CMK (cell line): ENCODE measurements at regions not wholly inside any gene's neighbourhood (a gene's known extent, or its start where the extent isn't known, plus 50 kb on each side); places are given as distances from the start of the nearest gene placed in this dataset.
"Not testable (repeated sequence)": the region's sequence is repeated elsewhere in the genome, so short reads cannot be mapped to it uniquely, and the experiment has no call there.

Experiments
- DNase-seq: peaks from one replicate; pipeline ENCODE4 v3.0.0-alpha.2; 2010; ENCODE audit warnings: low read depth

DNA sequence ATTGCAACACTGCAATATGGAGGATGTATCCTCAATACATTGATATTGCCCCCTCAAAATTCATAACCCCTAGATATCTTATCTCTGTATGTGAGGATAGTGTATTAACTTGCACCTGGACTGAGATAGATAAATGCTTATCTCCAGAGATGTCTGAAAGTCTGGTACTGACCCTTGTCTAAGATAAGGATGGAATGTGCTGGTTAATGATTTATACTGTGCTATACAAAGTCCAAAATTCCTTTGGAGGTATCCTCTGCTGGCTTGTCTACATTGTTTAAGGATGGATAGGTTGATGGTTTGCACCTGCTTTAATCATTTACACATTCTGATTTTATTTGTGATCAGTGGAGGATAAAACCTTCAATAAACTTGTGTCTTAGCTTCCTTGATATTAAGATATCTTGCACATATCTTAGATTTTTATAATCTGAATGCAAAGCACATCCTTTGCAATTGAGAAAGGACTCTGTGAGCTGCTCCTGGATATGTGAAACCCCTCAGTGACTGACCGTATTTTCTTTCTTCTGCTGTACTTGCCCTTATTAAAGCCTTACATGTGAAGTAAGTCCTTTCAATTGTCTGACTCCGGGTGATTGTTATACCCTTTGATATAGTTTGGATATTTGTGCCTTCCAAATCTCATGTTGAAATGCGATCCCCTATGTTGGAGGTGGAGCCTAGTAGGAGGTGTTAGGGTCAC is 430.3 kb upstream of the MAOA start:
- DNase-seq: no peak

- no peak for DNase-seq
These were observed 417.6 kb upstream of the MAOA start for GRCh38 chrX:43238461-43238945.

DNA sequence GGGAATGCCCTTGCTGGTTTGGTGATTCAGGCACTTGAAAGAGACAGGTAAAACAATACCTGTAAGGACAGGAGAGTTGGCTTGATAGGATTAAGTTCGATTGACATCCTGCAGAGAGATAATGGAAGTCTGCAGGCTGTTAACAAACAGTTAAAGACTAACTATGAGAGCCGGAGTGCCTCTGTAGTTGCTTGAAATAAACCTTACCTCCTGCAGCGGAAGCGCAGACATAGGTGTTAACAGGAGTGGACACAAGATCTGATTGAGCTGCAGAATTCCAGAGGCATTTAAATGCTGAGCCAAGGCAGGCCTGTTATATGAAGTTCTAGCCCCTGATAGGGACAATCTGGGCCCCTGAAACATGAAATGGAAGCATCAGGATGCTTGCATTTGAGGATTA is 416.7 kb upstream of the MAOA start:
- DNase-seq: no peak

DNA sequence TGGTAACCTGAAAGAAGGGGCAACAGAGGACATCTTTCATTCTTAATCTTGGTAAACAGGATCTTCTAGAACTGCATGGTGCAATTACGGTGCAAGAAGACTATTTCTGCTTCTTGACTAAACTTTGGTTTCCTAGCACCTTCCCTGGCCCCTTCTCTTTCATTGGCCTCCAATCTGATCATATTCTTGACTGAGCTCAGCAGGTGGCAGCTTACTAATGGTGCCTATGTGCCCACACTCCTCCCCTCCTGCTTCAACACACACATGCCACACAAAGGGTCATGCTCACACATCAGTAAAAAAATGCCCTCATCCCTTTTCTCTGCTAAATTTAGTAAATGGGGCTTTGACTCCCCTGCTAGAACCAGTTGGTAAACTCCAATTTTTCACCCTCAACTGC is 400.5 kb upstream of the MAOA start:
- no peak for DNase-seq

DNA sequence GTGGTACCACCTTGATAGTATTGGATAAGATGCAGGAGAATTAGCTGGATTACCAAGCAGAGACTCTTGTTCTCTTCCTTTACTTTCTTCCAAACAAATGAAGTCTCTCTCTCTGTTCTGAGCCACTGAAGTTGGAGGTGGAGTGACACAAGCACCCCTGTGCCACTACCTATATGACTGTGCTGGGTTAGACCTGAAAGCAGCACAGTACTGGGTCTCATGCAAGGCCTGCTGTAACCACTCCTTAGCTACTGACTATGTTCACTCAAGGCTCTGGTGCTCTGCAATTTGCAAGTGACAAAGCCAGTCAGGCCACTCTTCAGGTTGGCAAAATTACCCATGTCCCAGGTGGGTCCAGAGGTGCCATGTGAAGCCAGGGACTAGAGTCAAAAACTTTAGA is 389.6 kb upstream of the MAOA start:
- no peak for DNase-seq

GRCh38 chrX:43267652-43268051 is 388.4 kb upstream of the MAOA start:
- no peak for DNase-seq

GRCh38 chrX:43269201-43269600 is 386.9 kb upstream of the MAOA start:
- DNase-seq: no peak

- DNase-seq: no peak
These were observed 378.2 kb upstream of the MAOA start for GRCh38 chrX:43277879-43278278.

- no peak for DNase-seq
These were observed 377.7 kb upstream of the MAOA start for GRCh38 chrX:43278440-43278839.

DNA sequence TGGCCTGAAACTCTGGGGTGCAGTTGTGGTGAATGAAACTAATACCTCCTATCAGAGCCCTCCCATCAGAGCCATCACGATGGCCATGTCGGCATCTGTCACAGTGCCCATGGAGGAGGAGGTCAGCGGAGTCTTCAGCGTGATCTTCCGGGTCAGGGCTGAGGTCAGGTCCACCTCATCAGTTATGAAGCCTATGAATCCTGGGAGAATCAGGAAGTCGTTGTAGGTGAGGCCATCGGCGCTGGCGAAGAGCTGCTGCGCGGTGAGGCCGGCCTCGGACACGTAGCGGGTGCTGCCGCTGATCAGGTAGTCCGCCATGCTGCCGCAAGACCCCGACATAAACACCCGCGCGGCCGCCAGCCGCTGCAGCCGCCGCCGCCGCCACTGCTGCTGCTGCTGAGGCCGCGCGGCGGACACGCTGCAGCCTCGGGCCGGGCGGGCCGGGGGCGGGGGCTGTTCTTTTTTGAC is 376.7 kb upstream of the MAOA start:
- DNase-seq: no peak

- no peak for DNase-seq
These were observed 372.9 kb upstream of the MAOA start for GRCh38 chrX:43283187-43283586.

- DNase-seq: not testable (repeated sequence)
These were observed 344.5 kb upstream of the MAOA start for GRCh38 chrX:43311625-43312024.

DNA sequence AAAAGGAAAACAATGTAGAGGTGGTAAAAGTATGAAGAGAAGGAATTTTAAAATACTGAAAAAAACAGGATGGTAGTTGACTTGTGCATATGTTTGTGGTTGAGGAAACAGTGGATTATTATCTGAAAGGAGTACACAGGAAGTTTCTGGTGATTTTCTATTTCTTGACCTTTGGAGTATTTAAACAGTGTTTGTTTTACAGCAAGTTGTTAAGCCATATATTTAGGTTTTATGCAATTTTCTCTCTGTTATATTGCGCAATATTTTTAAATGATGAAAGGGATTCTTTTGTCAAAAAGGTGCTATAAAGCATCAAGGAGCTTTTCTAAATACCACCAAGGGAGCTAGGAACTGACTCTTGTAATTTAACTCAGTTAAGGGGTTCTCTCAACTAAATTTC is 343.1 kb upstream of the MAOA start:
- DNase-seq: no peak

DNA sequence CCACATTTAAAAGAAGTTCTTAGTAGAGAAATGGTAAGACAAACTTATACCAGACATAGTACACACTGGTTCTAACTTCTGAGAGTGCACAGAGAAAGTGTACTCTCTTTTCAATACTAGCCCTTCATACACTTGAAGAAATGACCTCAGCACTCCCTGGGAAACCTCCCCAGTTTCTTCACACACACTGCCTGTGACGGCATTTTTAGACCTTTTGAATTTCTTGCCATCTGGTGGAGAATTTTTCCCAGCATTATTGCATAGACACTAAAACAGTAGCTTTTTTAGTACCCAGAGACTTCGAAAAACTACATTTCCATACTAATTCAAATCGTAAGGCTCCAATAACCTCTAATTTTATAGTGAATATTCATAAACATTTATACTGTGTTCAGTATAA is 341.6 kb upstream of the MAOA start:
- no peak for DNase-seq

DNA sequence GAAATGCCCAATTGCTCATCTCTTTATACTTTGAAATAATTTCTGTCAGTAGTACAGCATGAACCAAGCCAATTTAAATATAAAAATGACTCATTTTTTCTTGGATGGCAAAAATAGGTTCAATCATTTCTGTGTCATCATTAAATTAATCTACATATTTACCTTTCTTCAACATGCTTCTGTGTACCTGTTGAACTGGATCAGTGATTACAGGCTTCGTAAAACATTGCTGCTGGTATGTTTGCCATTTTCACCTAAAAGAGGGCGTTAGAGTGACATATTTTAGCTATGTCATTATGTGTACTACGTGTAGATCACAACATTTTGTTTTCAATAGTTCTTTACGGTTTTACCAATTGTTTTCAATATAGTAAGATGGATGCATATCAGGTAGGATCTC is 340.5 kb upstream of the MAOA start:
- DNase-seq: no peak

DNA sequence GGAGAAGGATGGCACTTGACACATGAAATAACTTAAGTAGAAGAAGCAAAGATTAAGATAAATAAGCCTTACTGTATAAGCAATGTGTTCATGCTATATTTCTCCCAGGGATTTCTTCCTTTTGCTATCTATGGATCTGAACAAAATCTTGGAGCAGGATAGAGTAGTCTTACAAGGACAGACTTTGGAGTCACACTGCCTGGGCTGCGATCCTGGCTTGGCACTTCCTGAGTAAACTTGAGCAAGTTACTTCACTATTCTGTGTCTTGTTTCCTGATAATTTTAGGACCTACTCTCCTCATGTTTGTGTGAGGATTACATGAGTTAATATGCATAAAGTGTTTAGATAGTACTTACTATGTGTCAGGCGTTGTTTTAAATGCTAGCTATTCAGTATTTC is 340.0 kb upstream of the MAOA start:
- DNase-seq: no peak

DNA sequence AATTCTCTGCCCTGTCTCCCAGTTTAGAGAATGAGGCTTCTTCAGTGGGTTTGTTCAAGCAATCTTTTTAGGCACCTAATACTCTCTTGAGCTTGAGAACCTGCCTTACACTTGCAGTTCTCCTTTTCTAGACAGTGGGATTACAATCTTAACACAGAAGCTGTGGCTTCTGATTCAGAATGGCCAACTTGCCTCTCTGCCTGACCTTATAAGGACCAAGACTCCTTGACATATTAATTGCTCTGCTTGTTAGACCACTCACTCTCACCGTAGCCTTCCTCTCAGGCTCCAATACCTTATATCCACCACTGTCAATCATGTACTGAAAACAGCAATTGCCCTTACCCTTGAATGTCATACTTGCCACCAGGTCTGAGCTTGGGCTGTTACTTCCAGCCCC is 338.7 kb upstream of the MAOA start:
- no peak for DNase-seq

DNA sequence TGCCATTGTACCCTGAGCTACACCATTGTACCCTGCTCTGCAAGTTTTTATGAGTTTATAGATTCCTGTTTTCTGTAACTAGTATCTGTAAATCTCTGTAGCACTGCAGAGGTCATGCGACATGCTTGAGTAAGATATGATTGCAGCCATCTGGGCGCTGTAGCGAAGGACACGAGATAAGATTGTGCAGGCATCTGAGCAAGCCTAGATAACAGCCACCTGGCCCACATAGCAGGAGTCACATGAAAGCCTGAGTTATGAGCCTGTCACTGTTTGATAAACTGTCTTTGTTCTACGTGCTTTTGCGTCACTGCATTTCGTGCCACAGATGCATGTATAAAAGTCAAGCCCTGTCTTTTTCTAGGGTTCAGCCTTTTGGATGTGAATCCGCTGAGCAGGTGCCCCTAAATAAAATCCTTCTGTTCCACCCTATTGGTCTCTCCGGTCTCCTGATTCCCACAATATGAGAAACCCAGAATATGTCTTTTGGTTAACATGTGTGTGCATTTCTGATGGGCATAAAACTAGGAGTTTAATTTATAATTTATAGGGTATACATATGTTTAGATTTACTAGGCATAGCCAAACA is 327.6 kb upstream of the MAOA start:
- DNase-seq: no peak

DNA sequence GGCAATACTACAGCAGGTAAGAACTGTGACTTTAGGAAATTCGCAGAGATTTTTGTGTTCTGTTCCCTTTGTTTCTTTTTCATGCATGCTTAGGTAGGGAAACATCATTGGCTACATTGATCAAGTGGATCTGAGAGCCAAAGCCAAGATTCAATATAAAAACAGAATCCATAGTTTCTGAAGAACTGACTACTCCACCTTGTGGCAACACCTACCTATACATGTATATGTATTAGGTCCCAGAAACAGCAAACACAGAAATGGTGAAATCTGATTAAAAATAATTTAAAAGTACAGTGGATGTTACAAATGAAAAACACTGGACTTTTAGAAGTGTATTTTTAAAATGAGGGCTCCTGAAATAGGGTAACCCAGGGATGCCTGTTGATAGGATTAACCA is 322.6 kb upstream of the MAOA start:
- no peak for DNase-seq

DNA sequence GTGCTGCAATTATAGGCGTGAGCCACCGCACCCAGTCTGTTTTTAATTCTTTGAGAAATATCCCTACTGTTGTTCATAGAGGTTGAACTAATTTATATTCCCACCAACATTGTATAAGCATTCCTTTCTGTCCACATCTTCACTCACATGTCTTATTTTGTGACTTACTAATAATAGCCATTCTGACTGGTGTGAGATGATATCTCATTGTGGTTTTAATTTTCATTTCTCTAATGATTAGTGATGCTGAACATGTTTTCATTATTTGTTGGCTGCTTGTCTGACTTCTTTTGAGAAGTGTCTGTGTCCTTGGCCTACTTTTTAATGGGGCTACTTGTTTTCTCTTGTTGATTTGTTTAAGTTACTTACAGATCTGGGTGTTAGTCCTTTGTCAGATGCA is 310.9 kb upstream of the MAOA start:
- DNase-seq: no peak

DNA sequence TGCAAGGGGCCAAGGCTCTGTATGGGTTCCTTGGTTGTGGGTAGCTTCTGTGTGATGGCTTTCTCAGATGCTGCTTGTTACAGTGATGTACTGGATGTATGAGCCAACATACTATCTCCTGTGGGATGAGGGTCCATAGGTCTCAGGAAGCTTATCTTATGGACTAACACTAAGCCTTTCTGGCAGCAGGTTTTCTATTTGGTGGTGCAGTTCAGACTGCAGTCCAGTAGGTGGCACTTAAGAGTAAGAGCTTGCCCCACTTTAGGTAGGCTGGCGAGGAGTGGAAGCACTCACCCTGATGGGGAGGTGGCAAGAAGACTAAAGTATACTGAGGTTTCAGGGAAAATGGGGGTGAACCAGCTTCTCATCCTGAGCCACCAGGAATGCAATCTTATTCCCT is 306.7 kb upstream of the MAOA start:
- peak; percentile 11 for DNase-seq

DNA sequence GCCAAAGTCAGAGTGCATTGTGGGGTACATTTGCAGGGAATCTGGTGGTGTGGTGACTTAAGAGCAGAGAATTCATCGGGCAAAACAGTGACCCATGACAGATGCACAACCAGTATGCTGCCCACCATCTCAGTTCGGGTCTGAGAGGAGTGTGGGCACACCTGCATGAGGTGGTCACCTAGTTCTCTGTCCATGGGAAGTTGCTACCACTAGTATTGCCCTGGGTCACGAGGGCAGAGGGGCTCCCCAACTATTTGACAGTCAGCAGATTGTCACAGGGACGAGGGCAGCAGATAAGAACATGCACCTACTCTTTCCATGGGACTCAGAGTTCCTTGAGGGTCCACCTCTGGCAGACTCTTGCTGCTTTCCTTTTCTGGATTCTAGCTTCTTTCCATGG is 305.2 kb upstream of the MAOA start:
- DNase-seq: no peak

DNA sequence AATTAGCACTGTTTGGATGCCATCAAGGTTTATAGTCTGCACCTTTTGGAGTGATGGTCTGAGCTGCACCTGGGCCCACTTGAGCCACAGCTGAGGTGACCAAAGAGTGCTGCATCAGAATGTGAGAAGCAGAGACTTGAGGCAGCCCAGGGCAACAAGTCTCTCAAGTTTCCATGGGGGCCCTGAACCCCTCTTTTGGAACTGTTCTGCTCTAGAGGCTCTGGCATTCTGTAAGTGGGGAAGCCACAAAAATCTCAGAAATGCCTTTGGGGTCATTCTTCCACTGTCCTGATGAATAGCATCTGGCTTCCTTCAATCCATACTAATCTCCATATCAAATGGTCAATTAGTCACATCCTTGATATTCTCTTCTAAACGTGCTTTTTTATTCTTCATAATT is 298.4 kb upstream of the MAOA start:
- no peak for DNase-seq

DNA sequence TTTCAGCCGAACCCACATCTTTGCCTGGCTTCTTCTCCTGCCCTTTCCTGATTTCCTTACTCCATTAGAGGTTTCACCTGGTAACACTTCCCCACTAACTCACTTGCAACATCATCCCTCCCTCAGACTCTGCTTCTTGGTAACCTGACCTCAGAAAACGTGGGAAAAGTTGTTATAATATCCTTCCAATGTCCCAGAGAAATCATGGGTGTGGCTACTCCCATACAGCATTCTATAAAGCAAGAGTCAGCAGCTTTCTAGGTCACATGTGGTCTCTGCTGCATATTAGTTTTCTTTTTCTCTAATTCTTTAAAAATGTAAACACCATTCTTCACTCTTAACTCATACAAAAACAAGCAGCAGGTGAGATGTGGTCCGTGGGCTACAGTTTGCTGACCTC is 283.1 kb upstream of the MAOA start:
- DNase-seq: no peak
